Mononuclear cell (primary cell): ENCODE measurements at regions not wholly inside any gene's neighbourhood (a gene's known extent, or its start where the extent isn't known, plus 50 kb on each side); places are given as distances from the start of the nearest gene placed in this dataset.

Source experiments
- H3K27me3 ChIP-seq: 2 replicates; pipeline ENCODE4 v1.6.0; 2011; ENCODE audit warnings: low read length, control low read depth; ENCODE audit not compliant: insufficient read depth
- H3K4me1 ChIP-seq: 2 replicates; pipeline ENCODE4 v1.5.1; 2011; ENCODE audit warnings: mild to moderate bottlenecking, low read length, control low read depth; ENCODE audit not compliant: insufficient read depth
- H3K4me3 ChIP-seq: 2 replicates; pipeline ENCODE4 v1.5.1; 2011; ENCODE audit warnings: mild to moderate bottlenecking, low read length, moderate library complexity
- H3K9me3 ChIP-seq: 2 replicates; pipeline ENCODE4 v1.5.1; 2011; ENCODE audit warnings: low read depth, mild to moderate bottlenecking, control low read depth, low read length

- Histone ChIP-seq H3K9me3 (no peaks in the 10 kb centered on the region), H3K4me3 (no peak overlapping the region), H3K27me3 (no peaks in the 10 kb centered on the region), H3K4me1 (peaks cover 73% of the 10 kb centered on the region)
Observed at GRCh38 chr16:85306071-85306792, 194.0 kb upstream of the CIBAR2 start.

DNA sequence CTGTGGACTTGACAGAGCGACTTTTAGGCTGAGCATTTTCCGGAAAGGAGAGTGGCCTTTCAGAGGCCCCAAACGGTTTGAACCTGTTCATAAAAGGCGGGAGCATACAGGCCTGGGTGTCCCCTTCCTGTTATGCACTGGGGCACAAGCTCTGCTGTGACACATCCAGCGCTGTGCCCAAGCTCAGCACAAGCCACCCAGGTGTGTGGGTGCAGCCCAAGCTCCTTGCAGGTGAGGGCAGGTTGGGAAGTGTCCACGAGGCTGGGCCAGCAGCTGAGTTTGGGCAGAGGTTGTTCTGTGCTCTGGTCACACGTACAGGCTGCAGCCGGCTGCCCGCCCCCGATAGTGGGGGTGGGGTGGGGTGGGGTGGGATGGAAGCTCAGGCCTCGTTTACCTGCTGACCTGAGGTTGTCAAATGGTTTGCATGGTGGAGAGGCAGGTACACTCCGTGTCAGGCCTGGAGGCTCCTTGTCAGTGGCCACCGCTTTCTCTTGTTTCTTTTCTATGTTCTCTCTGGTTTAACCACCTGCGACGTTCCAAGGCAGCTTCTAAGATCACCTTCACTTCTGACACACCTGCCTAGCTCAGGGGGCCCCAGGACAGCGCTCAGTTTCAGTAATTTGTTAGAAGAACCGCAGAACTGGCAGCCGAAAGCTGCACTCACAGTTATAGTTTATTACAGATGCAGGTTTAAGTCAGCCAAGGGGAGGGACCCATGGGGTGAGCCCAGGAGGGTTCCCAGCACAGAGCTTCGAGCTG is 194.7 kb upstream of the CIBAR2 start:
- H3K4me3 ChIP-seq: no peak overlapping the region
- no peaks in the 10 kb centered on the region for H3K9me3 ChIP-seq
- H3K27me3 ChIP-seq: no peaks in the 10 kb centered on the region
- peaks cover 78% of the 10 kb centered on the region for H3K4me1 ChIP-seq

DNA sequence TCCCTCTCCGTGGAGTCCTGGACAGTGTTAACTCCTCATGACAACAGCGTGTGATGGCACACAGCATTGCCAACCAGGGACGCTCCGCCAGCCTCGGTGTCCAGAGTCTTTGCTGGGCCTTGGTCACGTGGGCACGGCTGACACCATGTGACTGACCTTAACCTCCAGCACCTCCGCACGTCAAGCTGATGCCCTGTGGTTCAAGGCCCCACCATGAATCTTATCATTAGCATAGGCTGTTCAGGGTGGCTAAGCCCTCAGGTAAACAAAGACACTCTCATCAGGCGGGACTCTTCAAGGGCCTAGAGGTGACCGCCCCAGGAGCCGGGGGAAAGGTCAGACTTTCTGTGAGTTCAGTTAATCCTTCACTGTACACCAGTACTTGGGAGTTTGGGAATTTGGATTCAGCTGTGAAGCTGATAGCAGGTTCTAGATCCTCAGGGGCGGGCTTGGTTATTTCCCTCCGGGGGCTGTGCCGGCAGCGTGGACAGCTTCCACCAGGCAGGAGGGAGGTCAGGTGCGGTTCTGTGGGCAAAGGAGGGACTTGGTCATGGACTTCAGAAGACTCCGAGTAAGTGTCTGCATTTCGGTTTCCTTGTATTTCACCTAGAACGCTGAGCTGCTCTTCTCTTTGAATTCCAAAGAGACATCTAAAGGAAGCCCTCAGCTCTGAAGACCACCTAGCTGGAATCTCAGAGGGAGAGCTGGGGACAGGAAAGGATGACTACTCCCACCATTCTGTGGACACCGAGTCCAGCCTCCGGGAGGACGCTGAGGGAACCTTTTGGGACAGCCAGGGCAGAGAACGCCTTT is 195.5 kb upstream of the CIBAR2 start:
- Histone ChIP-seq H3K9me3 (no peaks in the 10 kb centered on the region), H3K27me3 (no peaks in the 10 kb centered on the region), H3K4me3 (no peak overlapping the region), H3K4me1 (peaks cover 78% of the 10 kb centered on the region)

GRCh38 chr16:85308611-85309540 is 196.6 kb upstream of the CIBAR2 start:
- Histone ChIP-seq H3K4me1 (peaks cover 72% of the 10 kb centered on the region), H3K4me3 (no peak overlapping the region), H3K27me3 (no peaks in the 10 kb centered on the region), H3K9me3 (no peaks in the 10 kb centered on the region)

- H3K9me3 ChIP-seq: no peaks in the 10 kb centered on the region
- H3K4me1 ChIP-seq: peaks cover 62% of the 10 kb centered on the region
- no peaks in the 10 kb centered on the region for H3K27me3 ChIP-seq
- H3K4me3 ChIP-seq: no peak overlapping the region
Observed at GRCh38 chr16:85309656-85310587, 197.7 kb upstream of the CIBAR2 start.

DNA sequence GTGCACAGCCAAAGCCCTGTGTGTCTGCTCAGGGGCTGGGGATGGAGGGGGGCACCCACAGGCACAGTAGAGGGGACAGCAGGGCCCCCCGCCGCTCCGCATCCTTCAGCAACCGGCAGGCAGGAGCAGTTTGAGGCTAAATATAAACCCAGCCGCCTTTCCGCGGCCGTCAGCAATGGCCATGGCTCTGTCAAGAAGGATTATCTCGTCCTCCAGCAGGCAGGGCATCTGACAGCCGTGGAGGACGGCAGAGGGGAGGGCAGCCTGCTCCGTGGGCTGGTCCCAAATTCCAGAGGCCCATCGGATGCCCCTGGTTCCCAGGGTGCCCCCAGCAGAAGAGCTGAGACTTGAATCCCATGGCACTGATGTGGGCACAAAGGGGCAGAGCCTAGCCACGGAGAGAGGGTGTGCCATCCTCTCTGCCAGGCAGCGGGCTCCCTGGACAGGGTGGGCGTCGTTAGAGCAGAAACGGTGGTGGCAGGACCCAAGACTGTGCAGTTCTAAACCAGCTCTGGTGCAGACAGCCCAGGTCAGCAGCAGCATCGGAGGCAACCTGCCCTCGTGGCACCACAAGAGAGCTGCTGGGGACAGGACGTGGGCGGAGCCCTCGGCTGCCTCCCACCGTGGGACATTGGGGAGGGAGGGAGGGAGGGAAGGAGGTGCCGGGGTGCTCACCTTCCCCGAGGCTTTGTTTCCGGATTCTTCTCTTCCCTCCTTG is 198.8 kb upstream of the CIBAR2 start:
- no peak overlapping the region for H3K4me3 ChIP-seq
- peaks cover 54% of the 10 kb centered on the region for H3K4me1 ChIP-seq
- no peaks in the 10 kb centered on the region for H3K9me3 ChIP-seq
- no peaks in the 10 kb centered on the region for H3K27me3 ChIP-seq

DNA sequence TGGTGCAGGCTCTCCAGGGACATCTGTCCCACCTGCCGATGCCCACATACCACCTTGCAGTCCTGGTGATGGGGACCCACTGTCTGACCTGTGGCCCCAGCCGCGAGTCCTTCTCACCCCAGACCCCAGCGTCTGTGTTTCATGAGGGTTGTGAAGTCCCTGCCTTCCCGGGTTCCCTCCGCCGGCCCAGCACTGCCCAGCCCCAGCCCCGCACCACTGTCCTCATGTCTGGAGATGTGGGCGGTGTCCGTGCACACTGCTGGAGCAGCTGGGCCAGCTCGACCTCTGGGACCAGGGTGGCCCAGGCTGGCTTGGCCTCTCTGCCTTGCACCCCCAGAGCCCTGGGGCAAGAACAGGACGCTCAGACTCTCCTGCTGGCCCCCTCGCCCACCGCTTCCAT is 199.5 kb upstream of the CIBAR2 start:
- H3K9me3 ChIP-seq: no peaks in the 10 kb centered on the region
- H3K4me1 ChIP-seq: peaks cover 47% of the 10 kb centered on the region
- no peak overlapping the region for H3K4me3 ChIP-seq
- H3K27me3 ChIP-seq: no peaks in the 10 kb centered on the region

- Histone ChIP-seq H3K27me3 (no peaks in the 10 kb centered on the region), H3K9me3 (no peaks in the 10 kb centered on the region), H3K4me3 (no peak overlapping the region), H3K4me1 (peaks cover 43% of the 10 kb centered on the region)
Observed at GRCh38 chr16:85312174-85312573, 199.9 kb upstream of the CIBAR2 start.

DNA sequence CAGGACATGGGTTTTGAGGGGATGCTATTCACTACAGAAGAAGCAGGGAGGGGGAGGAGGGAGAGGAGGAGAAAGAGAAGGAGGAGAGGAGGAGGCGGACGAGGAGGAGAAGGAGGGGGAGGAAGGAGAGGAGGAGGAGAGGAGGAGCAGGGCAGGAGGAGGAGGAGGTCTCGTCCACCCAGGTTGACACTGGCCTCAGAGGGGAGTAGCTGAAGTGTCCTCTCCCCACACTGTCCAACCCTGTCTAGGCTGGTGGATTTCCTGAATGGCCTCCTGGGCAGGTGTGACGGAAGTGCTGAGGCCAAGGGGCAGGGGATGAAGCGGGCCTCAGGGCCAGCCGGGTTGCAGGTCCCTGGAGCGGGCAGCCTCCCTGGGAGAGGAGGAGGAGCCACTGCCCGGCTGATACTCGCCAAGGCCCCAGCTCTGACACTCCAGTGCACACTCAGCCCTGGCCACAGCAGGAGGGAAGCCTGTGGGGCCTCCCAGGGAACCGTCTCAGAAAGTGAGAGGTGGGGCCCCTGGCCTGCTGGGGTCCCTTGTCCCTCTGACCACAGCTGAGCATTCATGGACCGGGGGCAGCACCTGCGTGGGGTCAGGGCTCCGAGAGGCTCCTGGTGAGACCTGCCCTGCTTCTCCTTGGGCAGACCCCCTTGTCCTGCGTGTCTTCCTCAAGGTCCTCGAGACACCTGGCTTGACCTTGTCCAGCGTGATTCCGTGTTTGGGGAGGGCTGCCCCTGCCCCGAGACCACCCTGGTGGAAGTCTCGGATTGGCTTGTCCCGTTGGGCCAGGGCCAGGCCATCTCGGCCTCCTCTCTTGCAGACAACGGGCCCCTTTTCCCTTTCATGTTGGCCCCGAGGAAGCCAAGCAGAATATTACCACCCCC is 200.6 kb upstream of the CIBAR2 start:
- H3K27me3 ChIP-seq: no peaks in the 10 kb centered on the region
- no peaks in the 10 kb centered on the region for H3K9me3 ChIP-seq
- H3K4me3 ChIP-seq: no peak overlapping the region
- peaks cover 36% of the 10 kb centered on the region for H3K4me1 ChIP-seq

GRCh38 chr16:85313526-85314301 is 201.4 kb upstream of the CIBAR2 start:
- H3K4me1 ChIP-seq: peaks cover 27% of the 10 kb centered on the region

GRCh38 chr16:85314512-85314971 is 202.3 kb upstream of the CIBAR2 start:
- Histone ChIP-seq H3K27me3 (no peaks in the 10 kb centered on the region), H3K4me1 (peaks cover 19% of the 10 kb centered on the region), H3K4me3 (no peak overlapping the region), H3K9me3 (no peaks in the 10 kb centered on the region)

More at GRCh38 chr16:85313526-85314301, 201.4 kb upstream of the CIBAR2 start:
- no peaks in the 10 kb centered on the region for H3K9me3 ChIP-seq
- no peak overlapping the region for H3K4me3 ChIP-seq
- no peaks in the 10 kb centered on the region for H3K27me3 ChIP-seq

GRCh38 chr16:85315866-85316265 is 203.6 kb upstream of the CIBAR2 start:
- Histone ChIP-seq H3K4me1 (peaks cover 9% of the 10 kb centered on the region), H3K4me3 (no peak overlapping the region), H3K9me3 (no peaks in the 10 kb centered on the region), H3K27me3 (no peaks in the 10 kb centered on the region)
